H4 (cell line): ENCODE measurements at regions not wholly inside any gene's neighbourhood (a gene's known extent, or its start where the extent isn't known, plus 50 kb on each side); places are given as distances from the start of the nearest gene placed in this dataset.
"Not testable (repeated sequence)": the region's sequence is repeated elsewhere in the genome, so short reads cannot be mapped to it uniquely, and the experiment has no call there.

Experiments used
- DNase-seq: peaks from one replicate; pipeline ENCODE4 v3.0.0-alpha.2; 2015; ENCODE audit warnings: low spot score

GRCh38 chr21:16116069-16116468, 386.3 kb downstream of the USP25 start:
- DNase-seq: no peak

GRCh38 chr21:16116798-16117197, 387.0 kb downstream of the USP25 start:
- no peak for DNase-seq

DNA sequence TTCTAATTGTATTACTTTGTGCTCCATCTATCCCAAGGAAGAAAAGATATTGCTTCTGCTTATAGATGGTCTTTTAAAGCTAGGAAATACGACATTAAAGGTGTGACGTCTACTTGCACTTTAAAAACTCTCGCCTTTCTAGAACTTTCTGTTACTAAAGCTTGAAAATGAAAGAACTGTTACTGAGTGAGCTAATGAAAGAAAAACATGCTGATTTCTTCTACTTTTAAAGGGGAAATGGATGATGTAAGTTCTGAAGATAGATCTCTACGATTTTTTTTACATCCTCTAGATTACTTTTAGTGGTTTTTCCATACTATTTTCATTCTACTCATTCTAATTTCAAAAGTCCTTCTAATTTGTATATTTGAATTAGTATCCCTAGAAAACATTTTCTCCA, 387.5 kb downstream of the USP25 start:
- peak; percentile 29 for DNase-seq

GRCh38 chr21:16117851-16118590, 388.2 kb downstream of the USP25 start:
- DNase-seq: peak; percentile 91

GRCh38 chr21:16124378-16125138, 394.8 kb downstream of the USP25 start:
- peak; percentile 39 for DNase-seq

DNA sequence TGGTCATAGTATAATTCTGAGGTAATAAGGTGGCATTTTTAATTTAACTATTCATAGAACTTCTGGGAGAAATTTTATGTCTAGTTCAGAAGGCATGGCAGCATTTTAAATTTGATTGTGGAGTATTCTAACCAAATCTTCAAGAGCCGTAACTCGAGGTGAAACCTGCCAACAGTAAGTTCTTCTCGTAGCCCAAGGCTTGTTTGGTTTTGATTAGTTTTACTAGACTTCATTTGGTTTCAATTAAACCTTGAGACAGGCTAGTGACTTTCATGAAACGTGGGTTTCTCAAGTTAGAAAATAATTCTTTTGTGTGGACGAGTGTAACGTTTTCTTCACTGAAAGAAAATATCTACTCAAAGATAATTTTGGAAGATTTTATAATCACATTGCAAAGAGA, 395.5 kb downstream of the USP25 start:
- DNase-seq: no peak

DNA sequence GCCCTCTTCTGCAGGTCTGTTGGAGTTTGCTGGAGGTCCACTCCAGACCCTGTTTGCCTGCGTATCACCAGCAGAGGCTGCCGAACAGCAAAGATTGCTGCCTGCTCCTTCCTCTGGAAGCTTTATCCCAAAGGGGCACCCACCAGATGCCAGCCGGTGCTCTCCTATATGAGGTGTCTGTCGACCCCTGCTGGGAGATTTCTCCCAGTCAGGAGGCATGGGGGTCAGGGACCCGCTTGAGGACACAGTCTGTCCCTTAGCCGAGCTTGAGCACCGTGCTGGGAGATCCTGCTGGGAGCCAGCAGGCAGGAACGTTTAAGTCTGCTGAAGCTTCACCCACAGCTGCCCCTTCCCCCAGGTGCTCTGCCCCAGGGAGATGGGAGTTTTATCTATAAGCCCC, 402.7 kb downstream of the USP25 start:
- not testable (repeated sequence) for DNase-seq

DNA sequence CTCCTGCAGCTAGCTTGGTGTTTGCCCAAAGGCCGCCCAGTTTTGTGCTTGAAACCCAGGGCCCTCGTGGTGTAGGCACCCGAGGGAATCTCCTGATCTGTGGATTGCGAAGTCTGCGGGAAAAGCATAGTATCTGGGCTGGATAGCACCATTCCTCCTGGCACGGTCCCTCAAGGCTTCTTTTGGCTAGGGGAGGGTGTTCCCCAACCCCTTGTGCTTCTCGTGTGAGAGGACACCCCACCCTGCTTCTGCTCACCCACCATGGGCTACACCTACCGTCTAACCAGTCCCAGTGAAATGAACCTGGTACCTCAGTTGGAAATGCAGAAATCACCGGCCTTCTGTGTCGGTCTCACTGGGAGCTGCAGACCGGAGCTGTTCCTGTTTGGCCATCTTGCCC, 403.5 kb downstream of the USP25 start:
- DNase-seq: no peak

DNA sequence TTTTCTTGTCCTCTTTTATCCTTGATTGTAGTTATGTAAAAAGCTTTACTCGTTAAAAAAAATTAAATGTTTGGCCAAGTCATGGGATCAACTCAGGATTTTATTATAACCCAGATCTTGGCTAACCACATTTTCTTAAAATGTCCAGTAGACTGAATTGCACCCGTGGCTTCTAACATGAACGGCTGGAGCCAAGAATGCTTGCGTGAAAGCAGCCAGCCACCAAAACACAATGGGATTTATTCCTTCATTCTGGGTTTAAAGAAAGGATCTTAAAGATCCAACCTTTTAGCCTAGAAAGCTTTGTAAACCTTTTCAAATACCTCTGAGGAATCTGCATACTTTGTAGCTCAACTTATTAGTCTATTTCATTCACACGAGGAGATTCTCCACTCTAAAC, 404.4 kb downstream of the USP25 start:
- DNase-seq: no peak

- DNase-seq: no peak
These were observed 407.3 kb downstream of the USP25 start for GRCh38 chr21:16137106-16137505.

GRCh38 chr21:16145052-16145451, 415.3 kb downstream of the USP25 start:
- DNase-seq: no peak

GRCh38 chr21:16145479-16145878, 415.7 kb downstream of the USP25 start:
- DNase-seq: no peak

DNA sequence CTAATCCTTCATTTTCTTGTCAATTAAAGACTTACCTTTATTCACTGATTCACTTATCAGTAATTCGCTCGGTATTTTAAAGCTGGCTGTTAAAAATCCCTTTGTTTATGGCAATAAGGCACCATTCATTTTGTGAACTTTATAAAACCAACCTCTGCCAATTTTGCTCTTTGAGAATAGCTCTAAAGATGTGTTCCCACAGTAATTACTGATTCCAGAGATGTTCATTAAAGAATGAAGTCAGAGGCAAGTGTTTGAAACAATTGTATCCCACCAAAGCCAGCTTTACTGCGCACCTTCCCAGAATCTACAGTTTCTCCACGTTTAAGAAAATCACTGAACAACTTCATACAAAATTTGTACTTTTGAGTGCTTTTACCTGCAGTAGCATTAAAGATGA, 424.5 kb downstream of the USP25 start:
- DNase-seq: no peak

DNA sequence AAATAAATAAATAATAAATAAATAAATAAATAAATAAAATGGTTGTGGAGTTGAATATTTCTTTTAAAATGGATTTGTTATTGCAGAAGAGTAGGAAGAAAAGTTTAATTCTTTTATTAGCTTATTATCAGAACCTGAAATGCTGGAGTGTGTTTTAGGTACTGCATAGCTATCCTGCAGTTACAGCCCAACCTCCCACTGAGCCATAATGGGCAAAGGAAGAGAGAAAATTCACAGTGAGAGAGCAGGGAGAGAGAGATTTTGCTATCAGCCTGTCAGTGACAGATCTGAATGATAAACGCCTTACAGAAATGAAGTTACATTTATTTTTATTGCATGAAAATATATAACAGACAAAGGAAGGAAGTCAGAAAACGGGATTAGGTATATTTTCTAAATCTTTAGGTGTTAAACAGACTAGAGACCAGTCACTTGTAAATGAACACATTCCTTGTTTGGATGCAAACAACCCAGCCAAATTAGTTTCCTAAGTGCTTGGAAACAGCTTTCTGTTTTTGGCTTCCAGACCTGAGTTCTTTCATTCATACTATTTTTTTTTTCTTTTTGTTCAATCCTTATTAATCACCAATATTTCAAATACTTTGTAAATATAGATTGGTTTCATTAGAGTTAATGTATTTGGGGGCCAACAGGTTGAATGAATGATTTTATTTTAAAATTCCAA, 425.3 kb downstream of the USP25 start:
- no peak for DNase-seq

DNA sequence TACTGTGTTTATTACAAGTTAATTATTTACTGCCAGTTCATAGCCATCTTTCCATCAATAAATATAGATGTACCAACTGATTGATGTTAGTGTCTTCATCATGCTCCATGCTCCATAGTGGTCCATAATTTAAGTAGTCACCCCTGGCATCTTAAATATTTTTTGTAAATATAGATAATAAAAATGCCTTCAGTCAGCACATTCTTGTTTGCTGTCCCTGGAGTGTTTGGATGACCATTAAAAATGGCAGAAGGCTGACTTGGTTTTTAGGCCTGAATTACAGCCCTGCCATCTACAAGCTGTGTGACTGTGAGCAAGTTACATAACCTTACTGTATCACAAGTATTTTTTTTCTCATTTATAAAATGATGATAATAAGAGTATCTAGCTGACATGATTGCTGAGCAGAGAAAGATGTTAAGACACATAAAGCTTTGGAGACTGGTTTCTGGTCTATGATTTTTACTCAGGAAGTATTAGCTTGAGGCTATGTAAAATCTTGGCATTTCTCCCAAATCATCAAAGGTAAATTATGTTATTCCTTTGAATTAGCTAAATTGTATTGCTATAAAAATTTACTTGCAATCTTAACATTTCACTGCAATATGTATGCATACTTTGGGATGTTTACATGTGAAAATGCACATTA, 427.2 kb downstream of the USP25 start:
- no peak for DNase-seq

GRCh38 chr21:16159213-16159970, 429.6 kb downstream of the USP25 start:
- peak; percentile 88 for DNase-seq

DNA sequence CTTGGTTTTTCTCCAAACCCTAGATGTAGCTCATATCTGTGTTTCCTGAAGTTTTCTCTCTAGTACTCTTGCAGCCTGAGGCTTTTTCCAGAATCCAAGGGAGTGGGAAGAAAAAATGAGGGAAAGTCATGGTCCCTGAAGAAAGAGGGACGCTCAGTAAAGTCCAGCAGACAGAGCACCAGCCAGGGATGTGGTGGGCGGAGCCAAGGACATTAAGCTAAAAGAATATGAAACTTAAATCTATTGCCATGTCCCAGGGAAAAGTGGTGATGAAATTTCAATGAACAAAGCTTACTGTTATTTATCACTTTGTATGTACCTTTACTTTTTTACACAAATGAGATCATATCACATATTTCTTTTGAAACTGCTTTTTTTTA, 430.2 kb downstream of the USP25 start:
- peak; percentile 51 for DNase-seq

DNA sequence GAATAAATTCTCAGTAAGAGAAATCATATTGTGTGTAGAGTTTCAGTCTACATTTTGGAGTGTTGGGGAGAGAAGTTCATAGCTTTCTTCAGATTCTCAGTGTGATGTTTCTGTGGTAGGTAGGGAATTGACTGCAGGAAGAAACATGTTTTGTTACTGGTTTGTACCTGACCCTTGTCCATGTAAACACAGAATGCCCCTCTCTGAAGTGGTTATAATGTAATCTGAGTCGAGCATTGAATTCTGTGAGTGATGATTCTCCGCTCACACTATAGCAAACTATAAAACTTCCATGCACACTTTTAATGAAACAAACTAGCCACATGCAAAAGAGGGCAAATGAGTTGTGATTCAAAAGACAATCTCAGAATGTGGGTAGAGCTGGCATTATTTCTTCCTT, 433.2 kb downstream of the USP25 start:
- DNase-seq: peak; percentile 27

DNA sequence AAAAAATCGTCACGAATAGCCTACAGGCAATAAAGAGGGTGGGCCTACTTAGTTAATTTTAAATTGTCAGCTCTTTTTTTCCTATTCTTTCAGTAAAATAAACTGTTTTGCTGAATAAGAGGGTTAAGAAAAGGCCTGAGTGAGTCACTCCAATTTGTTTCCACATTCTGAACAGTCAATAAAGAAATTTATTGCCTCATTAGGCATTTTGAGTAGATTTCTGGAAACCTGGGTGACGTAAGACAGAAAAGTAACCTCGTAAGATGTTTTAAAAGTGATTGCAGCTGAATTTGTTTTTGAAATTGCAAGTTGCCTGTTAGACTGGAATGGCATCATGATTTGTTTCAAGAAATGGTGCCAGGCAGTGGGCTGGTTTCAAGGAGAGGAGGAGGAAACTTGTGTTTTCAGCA, 439.3 kb downstream of the USP25 start:
- peak; percentile 83 for DNase-seq

GRCh38 chr21:16169779-16170178, 440.0 kb downstream of the USP25 start:
- DNase-seq: no peak

DNA sequence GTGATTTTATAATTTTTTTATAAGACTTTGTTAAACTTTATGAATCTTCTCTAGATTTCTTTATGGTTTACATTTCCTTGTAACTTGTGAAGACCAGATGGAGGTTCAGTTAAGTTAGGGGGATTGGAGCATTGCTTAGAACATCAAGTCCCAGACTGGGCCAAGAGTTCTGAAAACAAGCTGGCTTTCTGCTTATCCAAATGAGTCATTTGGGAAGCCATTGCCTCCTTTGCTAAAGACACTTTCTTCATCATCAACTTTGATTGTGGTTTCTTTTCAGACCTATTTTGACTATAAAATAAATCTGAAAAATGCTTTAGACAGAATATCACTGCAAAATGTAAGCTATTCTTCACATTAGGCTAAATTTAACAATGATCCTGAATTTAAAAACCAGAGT, 446.8 kb downstream of the USP25 start:
- DNase-seq: no peak

DNA sequence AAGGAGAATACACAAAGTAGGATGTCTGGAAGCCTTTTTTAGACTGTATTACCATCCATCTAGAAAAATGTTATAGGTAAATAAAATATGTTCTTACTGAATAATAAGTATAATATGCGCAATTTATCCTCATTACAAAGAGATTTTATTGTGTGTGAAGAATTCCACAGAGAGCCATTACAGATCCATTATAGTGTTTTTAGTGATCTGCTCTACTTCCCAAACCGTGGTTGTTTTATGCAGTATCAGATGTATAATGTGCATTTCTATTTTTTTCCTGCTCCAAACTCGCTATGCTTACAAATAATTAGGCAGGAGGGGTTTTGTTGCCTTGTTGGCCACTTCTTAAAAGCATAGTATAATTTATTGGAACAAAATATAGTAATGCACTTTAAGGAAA, 447.8 kb downstream of the USP25 start:
- no peak for DNase-seq
